Suppressor macrophage treated with lipopolysaccharide for 1 hour (primary cell): ENCODE measurements at regions not wholly inside any gene's neighbourhood (a gene's known extent, or its start where the extent isn't known, plus 50 kb on each side); places are given as distances from the start of the nearest gene placed in this dataset.
"Not testable (repeated sequence)": the region's sequence is repeated elsewhere in the genome, so short reads cannot be mapped to it uniquely, and the experiment has no call there.

Experiments
- DNase-seq, 3 donors: peaks; one replicate each; pipeline ENCODE4 v3.0.0-alpha.2; 2020 to 2022

- DNase-seq, result no peak
Observed at GRCh38 chr14:103232031-103232808, 101.8 kb upstream of the EIF5 start.

GRCh38 chr14:103232831-103233319 is 101.2 kb upstream of the EIF5 start:
- DNase-seq, result no peak

DNA sequence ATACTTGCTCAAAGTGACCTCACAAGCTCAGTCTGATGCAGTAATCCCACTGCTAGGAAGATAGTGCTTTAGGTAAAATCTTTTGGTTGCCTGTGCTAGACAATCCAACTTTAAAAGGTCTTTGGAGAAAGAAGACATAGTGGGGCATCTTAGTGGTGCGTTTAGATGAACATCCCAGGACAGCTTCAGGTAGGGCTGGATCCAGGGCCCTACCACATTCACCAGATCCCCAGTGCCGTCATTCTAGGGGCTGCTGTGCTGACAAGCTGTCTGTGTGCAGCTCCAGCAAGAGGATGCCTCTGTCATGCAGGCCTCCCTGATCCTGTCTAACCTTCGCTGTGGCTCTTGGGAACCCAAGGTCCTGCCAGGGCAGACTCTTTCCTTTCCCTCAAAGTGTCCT is 100.7 kb upstream of the EIF5 start:
- DNase-seq, result no peak

DNA sequence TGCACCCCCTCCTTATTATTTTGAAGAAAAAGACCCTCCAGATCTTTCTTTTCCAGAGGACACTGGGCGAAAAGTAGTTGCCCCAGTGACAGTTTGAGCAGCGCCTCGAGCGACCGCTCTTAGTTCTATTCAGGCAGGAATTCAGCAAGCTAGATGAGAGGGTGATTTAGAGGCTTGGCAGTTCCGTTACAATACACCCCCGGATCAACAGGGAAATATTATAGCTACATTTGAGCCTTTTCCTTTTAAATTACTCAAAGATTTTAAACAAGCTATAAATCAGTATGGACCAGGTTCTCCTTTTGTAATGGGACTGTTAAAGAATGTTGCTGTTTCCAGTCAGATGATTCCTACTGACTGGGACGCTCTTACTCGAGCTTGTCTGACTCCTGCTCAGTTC is 99.2 kb upstream of the EIF5 start:
- not testable (repeated sequence) for DNase-seq

DNA sequence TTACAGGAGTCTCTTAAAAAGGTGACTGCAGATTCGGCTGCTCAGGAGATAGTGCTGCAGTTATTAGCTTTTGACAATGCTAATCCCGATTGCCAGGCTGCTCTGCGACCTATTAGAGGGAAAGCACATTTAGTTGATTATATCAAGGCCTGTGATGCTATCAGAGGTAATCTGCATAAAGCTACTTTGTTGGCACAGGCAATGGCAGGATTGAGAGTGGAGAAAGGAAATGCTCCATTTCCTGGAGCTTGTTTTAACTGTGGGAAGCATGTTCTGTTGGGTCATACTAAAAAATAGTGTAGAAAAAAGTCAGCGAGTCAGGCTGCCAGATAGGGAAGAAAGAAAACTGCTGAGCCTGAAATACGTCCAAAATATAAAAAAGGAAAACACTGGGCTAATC is 98.5 kb upstream of the EIF5 start:
- not testable (repeated sequence) for DNase-seq

DNA sequence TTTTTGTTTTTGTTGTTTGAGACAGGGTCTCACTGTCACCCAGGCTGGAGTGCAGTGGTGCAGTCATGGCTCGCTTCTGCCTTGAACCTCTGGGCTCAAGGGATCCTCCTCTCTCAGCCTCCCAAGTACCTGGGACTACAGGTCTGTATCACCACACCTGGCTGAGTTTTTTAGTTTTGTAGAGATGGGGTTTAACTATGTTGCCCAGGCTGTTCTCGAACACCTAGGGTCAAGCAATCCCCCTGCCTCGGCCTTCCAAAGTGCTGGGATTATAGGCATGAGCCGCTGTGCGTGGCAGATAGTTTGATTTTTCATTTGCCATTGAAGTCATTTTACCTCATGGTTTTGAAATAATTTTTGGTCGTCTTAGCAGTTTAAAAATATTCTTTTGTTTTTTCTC is 94.3 kb upstream of the EIF5 start:
- DNase-seq, result no peak

GRCh38 chr14:103241531-103241930 is 92.5 kb upstream of the EIF5 start:
- no peak for DNase-seq

DNA sequence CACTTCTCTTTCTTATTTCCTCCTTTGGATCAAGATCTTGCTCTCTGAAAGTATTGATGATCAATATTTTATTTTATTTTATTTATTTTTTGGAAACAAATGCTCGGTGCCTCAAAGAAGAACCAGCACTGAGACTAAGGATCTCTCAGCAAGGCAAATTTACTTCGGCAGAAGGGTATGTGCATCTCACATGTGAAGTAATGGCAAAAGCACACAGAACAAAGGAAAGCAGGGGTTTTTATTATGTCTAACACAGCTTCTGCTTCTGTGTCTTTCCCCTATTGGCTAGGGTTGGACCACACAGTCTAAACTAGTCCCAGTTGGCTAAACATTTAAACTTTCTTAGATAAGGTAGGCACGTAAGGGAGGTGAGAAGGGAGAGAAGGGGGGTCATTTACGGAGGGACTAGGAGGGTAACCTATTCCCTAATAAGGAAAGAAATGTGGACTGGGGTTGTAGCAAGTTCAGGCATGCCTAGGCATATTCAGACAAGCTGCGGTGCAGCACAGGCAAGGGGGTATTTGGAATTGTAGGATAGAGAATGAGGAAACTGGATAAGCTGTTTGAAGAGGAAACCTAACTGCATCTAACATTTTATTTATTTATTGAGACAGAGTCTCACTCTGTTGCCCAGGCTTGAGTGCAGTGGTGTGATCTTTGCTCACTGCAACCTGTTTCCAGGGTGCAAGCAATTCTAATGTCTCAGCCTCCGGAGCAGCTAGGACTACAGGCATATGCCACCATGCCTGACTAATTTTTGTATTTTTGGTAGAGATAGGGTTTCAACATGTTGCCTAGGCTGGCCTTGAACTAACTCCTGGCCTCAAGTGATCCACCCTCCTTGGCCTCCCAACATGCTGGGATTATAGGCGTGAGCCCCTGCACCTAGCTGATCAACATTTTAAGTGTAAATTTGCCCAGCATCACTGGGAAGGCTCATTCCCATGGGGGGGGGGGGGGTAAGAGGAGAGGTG is 90.0 kb upstream of the EIF5 start:
- DNase-seq, result no peak

DNA sequence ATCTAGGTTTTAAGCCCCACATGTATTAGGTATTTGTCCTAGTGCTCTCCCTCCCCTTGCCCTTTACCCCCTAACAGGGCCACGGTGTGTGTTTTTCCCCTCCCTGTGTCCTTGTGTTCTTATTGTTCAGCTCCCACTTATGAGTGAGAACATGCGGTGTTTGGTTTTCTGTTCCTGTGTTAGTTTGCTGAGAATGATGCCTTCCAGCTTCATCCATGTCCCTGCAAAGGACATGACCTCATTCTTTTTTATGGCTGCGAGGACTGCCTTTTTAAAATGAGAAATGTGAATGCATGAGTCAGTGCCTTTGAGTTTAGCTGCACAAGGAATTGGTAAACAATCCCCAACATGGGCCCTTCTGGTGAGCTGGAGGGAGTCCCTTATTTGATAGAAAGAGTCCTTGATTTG is 88.4 kb upstream of the EIF5 start:
- DNase-seq, result not testable (repeated sequence)

GRCh38 chr14:103246070-103246469 is 88.0 kb upstream of the EIF5 start:
- DNase-seq, result no peak

- no peak for DNase-seq
Observed at GRCh38 chr14:103247169-103247606, 86.8 kb upstream of the EIF5 start.

GRCh38 chr14:103250181-103250580 is 83.9 kb upstream of the EIF5 start:
- DNase-seq, result no peak

- DNase-seq, result no peak
Observed at GRCh38 chr14:103250874-103251273, 83.2 kb upstream of the EIF5 start.

DNA sequence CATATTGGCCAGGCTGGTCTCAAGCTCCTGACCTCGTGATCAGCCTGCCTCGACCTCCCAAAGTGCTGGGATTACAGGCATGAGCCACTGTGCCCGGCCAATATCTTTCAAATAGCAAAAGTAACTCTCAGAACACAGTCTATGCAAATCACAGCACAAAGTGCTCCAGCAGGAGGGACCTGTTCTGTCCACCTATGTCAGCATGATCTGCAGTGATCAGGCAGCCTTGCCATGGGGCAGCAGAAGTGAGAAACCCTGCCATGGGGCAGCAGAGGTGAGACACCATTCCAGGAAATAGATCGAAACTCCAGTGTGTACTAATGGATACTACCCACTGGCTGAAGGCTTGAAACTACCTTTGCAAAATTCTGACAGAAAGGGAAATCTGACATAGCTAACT is 78.5 kb upstream of the EIF5 start:
- DNase-seq, result no peak

- DNase-seq, result no peak
Observed at GRCh38 chr14:103256406-103256805, 77.6 kb upstream of the EIF5 start.

GRCh38 chr14:103257211-103257962 is 76.7 kb upstream of the EIF5 start:
- peak in 2 of 3 donors; percentile 7 to 25 for DNase-seq

DNA sequence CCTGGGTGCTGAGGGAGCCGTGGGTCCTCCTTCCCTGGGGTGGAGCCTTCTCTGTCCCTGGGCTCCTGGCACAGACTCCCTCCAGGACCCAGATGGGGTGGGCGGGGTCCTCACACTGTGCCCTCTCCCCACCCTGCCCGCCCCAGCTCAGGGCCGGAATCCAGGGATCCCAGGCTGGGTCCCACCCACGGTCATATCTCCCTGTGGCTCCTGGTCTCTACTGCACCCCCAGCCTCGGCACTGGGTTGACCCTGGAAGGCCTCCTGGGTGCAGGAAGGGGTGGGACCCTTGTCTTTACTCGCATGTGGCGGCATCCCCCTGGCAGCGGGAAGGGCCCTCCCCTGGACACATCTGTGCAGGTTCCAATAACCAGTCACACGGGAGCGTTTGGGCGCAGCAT is 75.8 kb upstream of the EIF5 start:
- no peak for DNase-seq

- DNase-seq, result no peak
Observed at GRCh38 chr14:103259184-103259583, 74.9 kb upstream of the EIF5 start.

GRCh38 chr14:103259801-103260628 is 74.0 kb upstream of the EIF5 start:
- DNase-seq, result no peak

GRCh38 chr14:103260629-103261124 is 73.4 kb upstream of the EIF5 start:
- peak; percentile 96 to 100 (median 98) for DNase-seq

GRCh38 chr14:103267226-103267910 is 66.7 kb upstream of the EIF5 start:
- DNase-seq, result no peak
